HG03060 (cell line): ENCODE measurements at regions not wholly inside any gene's neighbourhood (a gene's known extent, or its start where the extent isn't known, plus 50 kb on each side); places are given as distances from the start of the nearest gene placed in this dataset.

Experiments used
- ATAC-seq: cut with Tn5 transposase; IDR thresholded peaks from one replicate; pipeline ENCODE4 v1.9.1; 2021; ENCODE audit warnings: low read depth, moderate number of reproducible peaks; ENCODE audit not compliant: unreplicated experiment

DNA sequence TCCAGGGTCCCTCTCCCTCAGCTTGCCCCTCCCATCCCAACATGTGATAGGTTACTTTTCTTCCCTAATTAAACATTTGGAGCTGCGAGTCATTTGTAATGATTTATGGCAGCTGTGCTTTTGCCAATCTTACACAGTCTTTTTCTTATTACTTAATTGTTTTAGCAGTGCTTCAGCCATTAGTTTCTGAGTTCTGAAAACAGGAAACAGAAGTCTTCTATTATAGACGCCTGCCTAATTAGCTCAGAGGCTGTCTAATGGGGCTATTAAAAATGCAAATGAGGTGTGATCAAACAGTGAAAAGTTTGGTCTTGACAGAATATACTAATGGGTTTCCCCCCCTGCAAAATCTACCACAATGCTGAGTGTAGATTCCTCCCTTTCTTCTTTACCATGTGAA lies 388.3 kb upstream of the CELF4 start:
- no peak for ATAC-seq

DNA sequence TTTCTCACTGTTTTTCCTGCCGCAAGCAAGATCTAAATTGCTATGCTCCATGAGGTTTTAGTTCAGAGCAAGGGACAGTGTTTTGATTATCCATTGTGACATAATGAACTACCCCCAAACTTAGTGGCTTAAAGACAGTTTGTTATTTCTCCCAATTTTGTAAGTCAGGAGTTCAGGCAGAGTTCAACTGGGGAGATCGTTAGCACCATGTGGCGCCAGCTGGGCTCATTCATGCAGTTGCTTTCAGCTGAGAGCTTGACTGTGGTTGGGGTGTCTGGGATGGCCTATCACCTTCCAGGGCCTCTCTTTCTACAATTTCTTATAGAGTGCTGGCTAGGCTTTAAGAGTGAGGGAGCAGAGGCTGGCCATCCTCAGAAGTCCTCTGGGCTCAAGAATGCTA lies 382.9 kb upstream of the CELF4 start:
- no peak for ATAC-seq

DNA sequence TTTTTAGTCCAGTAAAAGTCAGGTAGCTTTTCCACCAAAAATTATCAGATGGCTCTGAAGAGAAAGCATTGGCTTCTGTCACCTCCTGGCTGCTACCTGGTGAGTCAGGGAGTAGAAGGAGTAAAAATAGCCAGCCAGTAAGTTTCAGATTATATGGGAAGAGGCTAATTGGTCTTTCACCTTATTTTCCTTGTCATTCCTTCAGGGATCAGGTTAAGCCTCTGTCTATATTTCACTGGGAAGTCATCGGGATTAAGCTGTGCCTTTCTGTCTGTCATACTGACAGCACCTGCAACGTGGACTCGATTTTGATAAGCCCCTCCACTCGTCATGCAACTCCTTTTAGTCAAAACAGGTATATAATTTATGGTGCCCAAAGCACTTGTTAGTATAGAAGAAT lies 380.7 kb upstream of the CELF4 start:
- no peak for ATAC-seq

DNA sequence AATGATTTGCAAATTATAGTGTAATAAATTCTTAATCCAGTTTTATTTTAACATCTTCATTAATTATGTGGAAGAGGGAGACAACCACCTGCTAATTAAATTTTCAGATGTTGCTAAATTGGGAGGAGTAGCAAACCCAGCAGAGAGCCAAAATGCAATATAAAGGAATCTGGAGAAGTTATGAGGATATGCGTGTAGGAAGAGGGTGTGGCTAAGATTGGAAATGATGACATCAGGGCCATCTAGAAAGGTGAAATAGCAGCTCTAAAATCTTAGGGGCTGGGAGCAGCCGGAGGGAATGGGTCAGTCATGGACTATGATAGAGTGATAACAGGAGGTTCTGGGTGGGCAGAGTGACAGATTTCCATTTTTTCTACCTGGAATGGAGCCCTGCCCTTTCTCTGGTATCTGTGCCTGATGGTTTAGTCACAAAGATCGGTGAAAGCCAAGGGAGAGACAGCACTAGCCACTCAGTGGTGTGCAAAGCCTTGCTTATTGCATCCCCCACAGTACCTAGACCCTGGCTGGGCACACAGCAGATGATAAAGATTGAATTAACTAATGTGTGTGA lies 379.2 kb upstream of the CELF4 start:
- no peak for ATAC-seq

DNA sequence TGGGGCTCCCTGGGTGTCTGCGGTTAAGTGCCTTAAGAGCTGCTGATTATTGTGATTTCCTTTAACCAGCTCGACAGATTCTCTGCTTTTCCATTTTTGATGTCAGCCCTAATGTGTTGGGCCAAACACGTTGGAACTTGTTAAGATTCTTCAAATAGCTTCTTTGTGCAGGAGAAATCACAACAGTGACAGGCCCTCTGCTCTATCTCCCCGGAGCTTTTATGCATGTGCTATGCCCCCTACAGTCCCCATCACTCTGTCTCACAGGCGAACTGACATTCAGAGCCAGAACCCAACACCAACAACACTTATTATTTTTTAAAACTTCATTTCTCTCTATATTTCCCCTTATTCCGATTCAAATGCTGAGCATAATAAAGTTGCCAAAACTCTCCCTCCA lies 371.7 kb upstream of the CELF4 start:
- ATAC-seq, result no peak

DNA sequence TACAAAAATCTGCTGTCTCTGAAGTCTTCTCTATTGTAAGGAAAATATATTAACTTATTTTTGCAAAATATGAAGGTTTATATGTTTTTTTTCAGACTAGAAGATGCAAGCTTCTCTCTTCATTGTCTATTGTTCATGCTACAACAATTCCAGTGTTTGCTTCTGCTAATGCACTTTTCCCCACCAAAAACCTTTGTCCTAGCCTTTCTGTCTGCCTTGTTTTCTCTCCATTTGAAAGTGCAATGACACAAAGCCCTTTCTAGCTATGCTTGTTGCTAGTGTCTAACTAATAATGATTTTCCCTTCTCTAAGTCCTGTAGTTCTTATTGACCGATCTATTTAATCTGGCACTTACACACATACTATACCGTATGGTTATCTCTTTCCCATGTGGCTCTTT lies 369.5 kb upstream of the CELF4 start:
- no peak for ATAC-seq

DNA sequence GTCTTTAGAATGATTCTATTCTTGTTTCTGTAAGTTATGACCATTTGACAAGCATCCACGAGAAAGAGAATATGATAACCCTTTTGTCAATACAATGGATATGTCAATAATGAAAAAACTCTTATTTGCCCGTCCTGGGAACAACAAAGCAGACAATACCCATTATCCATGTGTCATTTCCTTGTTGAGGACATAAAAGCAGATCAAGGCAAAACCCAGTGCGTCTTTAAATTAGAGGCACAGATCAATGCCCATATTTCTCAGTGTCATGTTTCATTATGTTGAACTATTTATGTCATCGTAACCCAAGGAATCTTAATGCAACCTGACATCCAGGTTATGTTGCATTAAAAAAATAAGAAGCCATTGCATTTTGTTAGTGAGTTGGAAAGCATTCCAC lies 365.0 kb upstream of the CELF4 start:
- ATAC-seq, result no peak

DNA sequence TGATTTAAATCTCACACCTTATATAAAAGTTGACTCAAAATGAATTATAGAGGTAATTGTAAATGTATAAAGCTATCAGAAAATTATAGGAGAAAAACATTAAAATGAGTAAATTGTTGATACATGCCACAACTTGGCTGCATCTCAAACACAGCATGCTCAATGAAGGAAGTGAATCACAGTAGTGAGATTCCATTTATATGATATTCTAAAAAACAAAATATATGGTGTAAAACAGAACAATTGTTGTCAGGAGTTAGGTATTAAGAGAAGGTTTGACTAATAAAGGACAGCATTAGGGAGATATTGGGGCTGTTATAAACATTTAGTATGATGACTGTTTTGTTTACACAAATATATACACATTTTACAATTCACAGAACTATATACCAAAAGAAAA lies 356.6 kb upstream of the CELF4 start:
- no peak for ATAC-seq

DNA sequence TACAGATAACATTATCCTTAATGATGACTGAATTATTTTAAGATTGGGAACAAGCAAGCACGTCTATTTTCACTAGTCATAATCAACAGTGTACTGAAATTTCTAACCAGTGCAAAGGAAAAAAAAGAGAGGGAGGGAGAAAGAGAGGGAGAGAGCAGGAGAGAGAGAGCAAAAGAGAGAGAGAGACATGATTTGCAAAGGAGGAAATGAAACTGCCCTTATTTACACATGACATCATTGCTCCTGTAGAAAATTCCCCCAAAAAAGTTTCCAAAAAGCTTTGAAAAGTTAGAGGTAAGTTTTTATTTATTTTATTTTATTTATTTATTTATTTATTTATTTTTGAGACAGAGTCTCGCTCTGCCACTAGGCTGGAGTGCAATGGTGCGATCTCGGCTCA lies 355.3 kb upstream of the CELF4 start:
- ATAC-seq, result no peak

DNA sequence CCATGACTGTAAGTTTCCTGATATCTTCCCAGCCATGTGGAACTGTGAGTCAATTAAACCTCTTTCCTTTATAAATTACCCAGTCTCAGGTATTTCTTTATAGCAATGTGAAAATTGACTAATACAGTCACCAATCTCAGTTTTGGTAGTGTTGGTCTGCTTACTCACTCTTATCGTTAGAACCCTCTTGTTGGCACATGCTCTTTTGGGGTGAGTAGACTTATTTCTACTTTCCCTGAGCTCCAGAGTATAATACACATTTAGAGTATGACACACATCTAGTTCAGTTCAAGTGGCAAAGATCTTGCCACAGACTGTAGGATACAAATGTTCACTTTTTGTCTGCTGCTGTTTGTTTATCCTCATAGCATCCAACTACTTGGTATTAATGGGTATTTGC lies 347.5 kb upstream of the CELF4 start:
- no peak for ATAC-seq

DNA sequence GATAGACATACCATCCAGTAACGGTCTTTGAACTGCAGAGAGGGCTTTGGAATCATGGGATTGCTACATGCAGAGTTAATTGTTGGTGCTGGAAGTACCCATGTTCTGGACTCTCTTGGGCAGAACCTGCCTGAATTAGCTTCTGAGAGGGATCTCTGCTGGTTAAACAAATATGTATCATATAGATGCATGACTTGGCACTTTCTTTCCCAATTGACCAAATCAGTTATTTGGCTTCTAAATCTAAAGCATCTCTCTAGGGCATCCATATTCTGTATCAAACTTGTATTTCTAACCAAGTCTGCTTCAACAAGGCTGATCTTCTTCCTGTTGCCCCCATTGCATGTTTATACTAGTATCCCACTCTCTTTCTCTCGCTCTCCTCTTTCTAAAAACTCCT lies 336.7 kb upstream of the CELF4 start:
- ATAC-seq, result no peak

DNA sequence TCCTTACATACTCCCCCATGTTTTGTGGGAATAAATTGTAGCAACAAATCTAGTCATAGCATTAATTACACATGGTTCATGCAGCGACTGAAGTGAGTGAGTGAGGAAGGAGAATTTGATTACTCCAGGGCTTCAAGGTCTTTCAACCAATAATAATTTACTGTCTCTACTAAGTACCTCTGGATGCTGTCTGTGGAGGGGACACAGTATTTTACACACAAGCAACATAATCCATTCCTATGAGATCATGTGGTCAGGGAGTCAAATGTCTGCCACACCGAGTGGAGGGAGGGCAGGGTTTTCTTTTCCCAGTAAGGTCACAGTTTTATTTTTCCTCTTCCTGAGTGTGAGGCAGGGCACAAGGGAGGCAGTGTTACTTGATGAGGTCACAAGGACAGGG lies 334.7 kb upstream of the CELF4 start:
- no peak for ATAC-seq

DNA sequence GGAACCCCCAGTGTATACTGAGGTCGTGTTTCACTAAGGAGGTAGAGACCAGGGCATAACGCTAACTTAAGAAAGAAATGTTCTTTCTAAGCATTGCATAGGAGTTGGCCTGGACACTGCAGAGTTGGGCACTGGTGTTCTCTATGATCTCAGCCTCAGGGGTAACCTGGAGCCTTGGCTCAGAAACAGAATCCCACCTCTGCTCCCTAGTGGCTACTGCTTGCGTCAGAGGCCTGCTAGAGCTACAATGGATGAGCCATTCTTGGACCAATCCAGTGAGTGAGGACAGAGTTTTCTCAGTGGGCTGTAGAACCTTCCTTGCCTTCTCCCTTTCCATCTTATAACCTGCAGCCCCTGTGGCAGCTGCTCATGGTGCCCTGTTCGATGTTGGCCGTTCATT lies 324.4 kb upstream of the CELF4 start:
- no peak for ATAC-seq

DNA sequence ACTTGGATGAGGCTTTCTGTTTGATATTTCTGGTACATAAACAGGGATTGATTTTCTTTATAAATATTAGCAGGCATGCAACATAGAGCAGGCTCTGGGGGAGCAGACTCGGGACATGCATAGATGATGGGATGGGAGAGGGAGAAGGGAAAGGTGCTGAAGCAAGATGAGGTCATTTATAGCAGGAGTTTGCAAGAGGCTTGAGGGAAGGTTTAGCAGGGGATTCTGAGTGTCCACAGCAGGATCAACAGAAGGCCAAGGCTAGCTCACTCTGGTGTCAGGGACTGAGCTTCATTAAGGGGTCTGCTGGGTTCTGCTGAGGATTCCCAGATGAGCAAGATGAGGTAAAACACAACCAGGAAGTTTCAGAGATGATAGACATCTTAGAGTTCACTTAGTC lies 309.1 kb upstream of the CELF4 start:
- ATAC-seq, result no peak

DNA sequence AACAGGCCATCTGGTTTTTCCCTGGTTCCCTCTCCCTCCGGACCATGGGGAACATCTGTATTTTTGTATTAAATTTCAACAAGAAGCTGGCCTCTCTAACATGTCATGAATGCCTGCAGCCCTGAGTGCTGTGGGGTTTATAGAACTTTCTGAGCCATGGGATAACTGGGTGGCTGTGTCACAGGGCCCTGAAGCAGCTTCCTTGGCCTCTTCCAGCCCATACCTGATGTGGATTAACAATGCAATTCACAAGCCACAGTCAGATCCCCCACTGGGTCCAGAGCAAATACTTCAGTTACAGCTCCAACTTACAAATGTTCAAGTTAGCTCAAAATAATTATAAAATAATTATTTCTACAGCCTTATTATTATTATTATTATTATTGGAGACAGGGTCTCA lies 307.8 kb upstream of the CELF4 start:
- ATAC-seq, result no peak

DNA sequence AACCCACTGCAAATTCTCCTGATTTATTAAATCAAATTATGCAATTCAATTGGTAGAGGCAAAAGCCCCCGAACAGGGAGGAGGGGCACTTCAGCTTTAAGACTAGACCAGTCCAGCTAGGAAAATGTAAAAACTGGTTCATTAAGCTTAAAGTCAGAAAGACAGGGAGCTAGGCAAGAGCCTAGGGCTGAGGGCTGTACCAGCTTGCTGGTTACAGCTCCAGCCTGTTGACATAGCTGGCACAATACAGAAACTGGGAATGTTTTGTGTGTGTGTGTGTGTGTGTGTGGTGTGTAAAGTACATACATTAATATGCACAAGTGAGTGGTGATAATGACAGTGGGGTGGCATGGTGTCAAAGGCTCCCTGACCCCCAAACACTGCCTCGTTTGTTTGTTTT lies 307.0 kb upstream of the CELF4 start:
- no peak for ATAC-seq

DNA sequence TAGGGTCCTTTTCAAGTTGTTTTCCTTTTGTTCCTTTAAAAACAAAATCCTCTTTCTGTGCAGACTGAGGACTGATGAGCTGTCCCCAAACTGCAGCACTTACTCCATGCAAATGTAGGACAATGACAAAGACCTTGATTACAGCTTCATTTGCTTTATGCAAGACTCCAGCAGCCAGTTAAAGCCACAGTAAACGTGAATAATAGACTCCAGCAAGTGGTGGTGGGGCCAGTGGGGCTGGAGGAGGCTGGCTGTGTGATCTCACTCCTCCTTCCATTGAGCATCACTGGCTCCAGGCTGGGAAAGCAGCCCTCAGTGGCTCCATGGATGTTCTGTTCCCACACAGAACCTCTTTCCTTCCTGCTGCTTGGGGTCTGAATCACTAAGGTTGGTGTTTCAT lies 306.0 kb upstream of the CELF4 start:
- no peak for ATAC-seq

DNA sequence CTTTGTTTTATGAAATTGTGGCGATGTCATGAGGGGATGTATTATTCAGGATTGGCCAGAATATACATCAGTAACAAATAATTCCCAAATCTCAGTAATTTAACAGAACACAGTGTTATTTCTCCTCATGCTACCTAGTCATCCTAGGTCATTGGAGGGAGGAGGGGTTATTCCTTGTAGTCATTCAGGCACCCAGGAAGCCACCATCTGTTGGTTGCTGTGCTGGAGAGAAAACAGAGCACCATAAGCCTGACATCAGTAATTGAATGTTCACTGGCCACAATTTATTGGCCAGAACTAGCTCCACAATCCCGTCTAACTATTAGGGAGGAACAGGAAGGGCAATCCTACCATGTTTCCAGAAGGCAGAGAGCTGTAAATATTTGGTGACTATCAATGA lies 303.5 kb upstream of the CELF4 start:
- no peak for ATAC-seq

DNA sequence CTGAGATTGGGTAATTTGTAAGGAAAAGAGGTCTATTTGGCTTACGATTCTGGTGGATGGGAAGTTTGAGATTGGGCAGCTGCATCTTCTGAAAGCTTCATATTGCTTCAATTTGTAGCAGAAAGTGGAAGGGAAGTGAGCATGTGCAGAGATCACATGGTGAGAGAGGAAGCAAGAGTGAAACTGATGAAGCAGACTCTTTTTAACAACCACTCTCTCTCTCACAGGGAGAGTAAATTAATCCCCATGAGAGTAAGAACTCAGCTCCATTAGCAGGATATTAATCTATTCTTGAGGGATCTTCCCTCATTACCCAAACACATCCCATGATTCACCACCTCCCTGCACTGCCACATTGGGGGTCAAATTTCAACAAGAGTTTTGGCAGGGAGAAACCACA lies 298.5 kb upstream of the CELF4 start:
- ATAC-seq, result no peak

DNA sequence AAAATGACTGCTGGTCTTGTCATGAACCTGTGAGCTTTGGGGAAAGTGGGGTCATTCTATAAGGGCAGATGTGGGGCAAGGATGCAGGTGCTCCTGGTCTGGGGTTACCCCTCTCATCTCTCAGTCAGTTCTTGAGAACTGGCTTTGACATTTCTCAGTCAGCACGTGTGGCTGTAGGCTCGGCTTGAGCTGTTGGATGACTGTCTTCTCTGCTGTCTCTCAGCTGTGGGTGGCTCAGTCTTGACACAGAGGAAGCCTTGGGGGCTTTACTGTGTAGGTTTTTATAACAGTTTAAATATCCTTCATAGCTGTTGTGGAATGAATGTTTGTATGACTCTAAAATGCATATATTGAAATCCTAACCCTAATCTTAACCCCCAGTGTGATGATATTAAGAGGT lies 296.4 kb upstream of the CELF4 start:
- ATAC-seq, result no peak

DNA sequence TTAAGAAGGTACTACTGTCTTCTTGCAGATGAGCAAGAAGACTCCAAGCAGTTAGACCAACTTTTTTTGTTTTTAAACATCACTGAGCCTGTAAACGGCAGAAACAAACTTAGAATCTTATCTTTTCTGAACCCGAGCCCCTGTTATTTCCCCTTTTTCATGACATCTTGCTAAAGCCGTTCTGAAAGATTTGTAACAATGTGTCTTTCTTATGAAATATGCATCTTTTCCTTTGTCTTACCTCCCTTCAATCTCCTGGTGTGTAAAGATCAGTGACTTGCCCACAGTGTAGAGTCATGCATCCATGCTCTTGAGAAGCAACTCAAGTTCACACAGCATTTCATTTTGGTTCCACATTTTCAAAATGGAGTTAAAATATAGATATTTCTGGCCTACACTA lies 288.8 kb upstream of the CELF4 start:
- ATAC-seq, result no peak

DNA sequence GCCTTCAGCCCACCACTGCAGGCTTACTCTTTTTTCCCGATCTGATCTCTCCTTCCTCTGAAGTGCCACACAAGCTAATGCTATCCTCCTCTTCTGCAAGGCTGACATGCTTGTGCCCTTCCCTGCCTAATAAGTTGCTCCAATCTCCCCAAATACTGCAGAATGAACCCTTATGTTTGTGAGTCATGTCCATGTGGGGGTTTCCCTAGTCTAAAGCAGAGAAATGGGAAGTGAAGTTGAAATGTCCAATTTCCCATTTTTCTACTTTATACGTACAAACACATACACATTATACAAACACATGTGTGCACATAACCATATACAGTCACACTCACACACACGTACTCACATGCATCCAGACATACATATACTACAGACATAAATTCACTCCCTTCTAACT lies 288.1 kb upstream of the CELF4 start:
- no peak for ATAC-seq

DNA sequence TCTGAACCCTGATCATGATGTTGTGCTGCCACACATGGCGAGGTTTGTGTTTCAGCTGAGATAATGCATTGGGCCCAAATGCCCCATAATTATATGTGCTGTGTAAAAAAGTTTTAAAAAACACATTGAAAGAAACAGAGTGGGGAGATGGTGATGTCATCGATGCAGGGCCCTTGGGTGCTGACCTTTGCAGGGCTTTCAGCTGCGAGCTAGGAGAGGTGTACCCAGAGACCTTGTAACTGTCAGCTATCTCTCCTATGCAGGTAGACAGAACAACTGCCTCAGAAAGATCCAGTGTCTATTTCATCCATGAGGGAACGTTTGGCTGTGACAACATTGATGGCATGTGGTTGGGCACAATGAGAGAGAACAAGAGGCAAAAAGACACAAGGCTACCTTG lies 286.9 kb upstream of the CELF4 start:
- ATAC-seq, result no peak

DNA sequence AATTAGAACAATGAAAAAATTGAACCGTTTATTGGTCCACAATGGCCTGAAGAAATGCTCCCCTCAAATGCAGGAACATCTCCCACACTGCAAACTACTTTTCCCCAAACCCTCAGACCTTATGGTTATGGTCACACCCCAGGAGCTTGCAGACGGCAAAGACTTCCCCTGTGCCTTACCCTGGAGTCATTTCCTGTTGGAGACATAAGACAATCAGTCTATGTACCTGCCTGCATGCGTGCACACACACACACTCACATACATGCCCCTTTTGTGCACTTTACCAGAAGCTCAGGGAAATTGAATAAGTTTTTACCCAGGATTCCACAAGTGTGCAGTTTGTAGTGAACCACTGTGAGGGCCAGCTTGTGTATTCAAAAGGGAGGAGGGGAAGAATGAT lies 281.9 kb upstream of the CELF4 start:
- ATAC-seq, result no peak
